ENCODE measurements at regions not wholly inside any gene's neighbourhood (a gene's known extent, or its start where the extent isn't known, plus 50 kb on each side); places are given as distances from the start of the nearest gene placed in this dataset.

DNA sequence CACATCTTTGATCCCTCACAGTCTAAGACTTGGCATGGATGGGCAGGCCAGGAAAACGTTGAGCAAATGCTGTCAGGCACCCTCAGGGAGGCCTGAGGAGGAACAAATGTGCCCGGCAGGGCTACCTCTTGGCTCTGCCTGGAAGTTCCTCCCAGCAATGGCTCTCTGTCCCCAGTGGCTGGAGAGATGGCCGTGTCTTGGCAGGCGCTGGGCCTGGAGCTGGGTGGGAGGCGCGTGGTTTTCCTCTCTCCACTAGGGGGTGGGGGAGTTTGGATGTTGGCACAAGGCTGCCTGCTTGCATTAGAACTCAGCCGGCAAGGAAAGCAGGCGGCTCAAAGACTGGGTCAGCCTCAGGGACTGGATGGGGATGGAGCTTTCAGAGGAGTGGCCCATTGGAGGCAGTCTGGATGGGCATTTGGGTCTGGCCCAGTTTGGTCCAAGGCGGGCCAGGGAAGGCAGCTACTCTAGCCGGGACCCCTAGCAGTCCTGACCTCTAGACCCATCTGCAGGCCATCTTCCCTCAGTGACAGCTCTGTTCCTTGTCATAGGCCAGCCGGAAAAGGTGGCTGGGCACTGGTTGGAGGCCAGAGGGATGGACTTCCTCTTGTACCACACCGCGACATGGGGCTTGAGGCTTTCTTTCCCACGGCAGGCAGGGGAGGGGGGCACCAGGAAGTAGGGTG lies 68.2 kb upstream of the STC2 start:
- TF ChIP-seq CTBP1 (IDR thresholded peaks at IDR 0.05; ENCODE audit: borderline replicate concordance) (no peak), ARNT (IDR thresholded peaks at IDR 0.05) (no peak), FOXK2 (IDR thresholded peaks at IDR 0.05) (no peak), SP1 (IDR thresholded peaks at IDR 0.05) (no peak), FOXM1 (IDR thresholded peaks at IDR 0.05; ENCODE audit: borderline replicate concordance) (no peak)
- TF ChIP-seq, protein P1, sequence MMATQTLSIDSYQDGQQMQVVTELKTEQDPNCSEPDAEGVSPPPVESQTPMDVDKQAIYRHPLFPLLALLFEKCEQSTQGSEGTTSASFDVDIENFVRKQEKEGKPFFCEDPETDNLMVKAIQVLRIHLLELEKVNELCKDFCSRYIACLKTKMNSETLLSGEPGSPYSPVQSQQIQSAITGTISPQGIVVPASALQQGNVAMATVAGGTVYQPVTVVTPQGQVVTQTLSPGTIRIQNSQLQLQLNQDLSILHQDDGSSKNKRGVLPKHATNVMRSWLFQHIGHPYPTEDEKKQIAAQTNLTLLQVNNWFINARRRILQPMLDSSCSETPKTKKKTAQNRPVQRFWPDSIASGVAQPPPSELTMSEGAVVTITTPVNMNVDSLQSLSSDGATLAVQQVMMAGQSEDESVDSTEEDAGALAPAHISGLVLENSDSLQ (IDR thresholded peaks at IDR 0.05) = no peak

Data from HEK293T (cell line).